B cell (primary cell): ENCODE measurements at regions not wholly inside any gene's neighbourhood (a gene's known extent, or its start where the extent isn't known, plus 50 kb on each side); places are given as distances from the start of the nearest gene placed in this dataset.

ENCODE experiments used
- ATAC-seq: fragments of 200-7000 bp; cut with Tn5 transposase; one replicate; pipeline ENCODE4 v1.10.0; 2021; ENCODE audit warnings: low read depth, mild to moderate bottlenecking, moderate number of reproducible peaks, moderate library complexity
- CTCF ChIA-PET: fragments of 350-600 bp; sonication (Branson Sonifier 250); formaldehyde crosslinking; loops from one replicate; lab custom pipeline; 2021; ENCODE audit warnings: antibody characterized with exemption, inconsistent platforms; lab: Charles Lee
- POLR2A ChIA-PET: fragments of 350-600 bp; sonication (Branson Sonifier 250); formaldehyde crosslinking; loops from one replicate; lab custom pipeline; 2021; ENCODE audit warnings: antibody characterized with exemption; lab: Charles Lee
- DNase-seq: peaks from one replicate; pipeline ENCODE4 v3.0.0; 2013
- H2AFZ ChIP-seq: 2 replicates; pipeline ENCODE4 v1.6.1; 2012; ENCODE audit warnings: mild to moderate bottlenecking, low read depth, low read length; ENCODE audit not compliant: insufficient read depth, poor library complexity, severe bottlenecking
- H3K27ac ChIP-seq, 2 donors: 1 replicate in 1 of 2; 2 replicates in 1 of 2; pipeline ENCODE4 v1.5.1; 2012 to 2013; ENCODE audit warnings: low read length in 2 of 2, mild to moderate bottlenecking in 2 of 2, moderate library complexity in 1 of 2
- H3K27me3 ChIP-seq, 4 experiments: fragments of 200-600 bp in 1 of 4; sonication (generic) in 1 of 4; replicated peaks in 1 of 4; 1 replicate in 2 of 4; 2 replicates in 2 of 4; pipeline versions ENCODE4 v1.6.1 to v1.7.0; 2013 to 2016; ENCODE audit warnings: low read length in 3 of 4, mild to moderate bottlenecking in 2 of 4, mixed read lengths in 1 of 4, moderate library complexity in 1 of 4; ENCODE audit not compliant: insufficient read depth in 4 of 4, control insufficient read depth in 3 of 4; ENCODE audit errors: control extremely low read depth in 1 of 4
- H3K36me3 ChIP-seq, 2 experiments: replicated peaks in 1 of 2; 1 replicate in 1 of 2; 2 replicates in 1 of 2; pipeline versions ENCODE4 v1.6.1 to v1.7.1; 2013; ENCODE audit warnings: low read length in 1 of 2; ENCODE audit not compliant: insufficient read depth in 2 of 2, control insufficient read depth in 1 of 2; ENCODE audit errors: control extremely low read depth in 1 of 2, extremely low read depth in 1 of 2
- H3K4me1 ChIP-seq, 2 donors: fragments of 200-600 bp in 1 of 2; sonication (generic) in 1 of 2; 1 replicate in 1 of 2; 2 replicates in 1 of 2; pipeline versions ENCODE4 v1.5.1 to v1.6.1; 2013 to 2017; ENCODE audit warnings: low read length in 2 of 2; ENCODE audit not compliant: control insufficient read depth in 2 of 2, insufficient read depth in 2 of 2
- H3K4me2 ChIP-seq: replicated peaks from 2 replicates; pipeline ENCODE3; 2012; ENCODE audit warnings: mild to moderate bottlenecking, low read depth, low read length; ENCODE audit not compliant: poor library complexity, severe bottlenecking
- H3K4me3 ChIP-seq, 5 experiments: fragments of 200-600 bp in 1 of 5; sonication (generic) in 1 of 5; 1 replicate in 3 of 5; 2 replicates in 2 of 5; pipeline versions ENCODE4 v1.5.1 to v1.7.0; 2011 to 2016; ENCODE audit warnings: low read length in 4 of 5, mild to moderate bottlenecking in 4 of 5, low read depth in 2 of 5, control low read depth in 1 of 5, moderate library complexity in 1 of 5; ENCODE audit not compliant: insufficient read depth in 1 of 5; ENCODE audit errors: control extremely low read depth in 1 of 5, extremely low read depth in 1 of 5
- H3K79me2 ChIP-seq: fragments of 200-600 bp; sonication (generic); one replicate; pipeline ENCODE4 v1.6.0; 2016; ENCODE audit warnings: low read length; ENCODE audit not compliant: control insufficient read depth, insufficient read depth
- H3K9ac ChIP-seq: fragments of 200-600 bp; sonication (generic); 2 replicates; pipeline ENCODE4 v1.6.1; 2017; ENCODE audit warnings: mild to moderate bottlenecking, low read length, moderate library complexity
- H3K9me3 ChIP-seq, 3 donors: one replicate each; pipeline versions ENCODE4 v1.6.1 to v1.7.1; 2013; ENCODE audit warnings: low read length in 2 of 3; ENCODE audit not compliant: control insufficient read depth in 2 of 3, insufficient read depth in 1 of 3; ENCODE audit errors: control extremely low read depth in 1 of 3
- H4K20me1 ChIP-seq: 2 replicates; pipeline ENCODE4 v1.6.0; 2012; ENCODE audit warnings: mild to moderate bottlenecking, low read length; ENCODE audit not compliant: insufficient read depth, control insufficient read depth, poor library complexity, severe bottlenecking
- H3K27ac Mint-ChIP-seq: one replicate; pipeline ENCODE4 v1.8.0; 2021; ENCODE audit warnings: mixed read lengths
- H3K27me3 Mint-ChIP-seq: one replicate; pipeline ENCODE4 v1.8.0; 2021; ENCODE audit warnings: mixed read lengths
- H3K4me1 Mint-ChIP-seq: one replicate; pipeline ENCODE4 v1.8.0; 2021; ENCODE audit warnings: mixed read lengths
- H3K4me3 Mint-ChIP-seq: one replicate; pipeline ENCODE4 v1.8.0; 2021; ENCODE audit warnings: mixed read lengths
- H3K9me3 Mint-ChIP-seq: one replicate; pipeline ENCODE4 v1.8.0; 2022; ENCODE audit warnings: mixed read lengths; ENCODE audit not compliant: insufficient read depth
- EZH2 ChIP-seq: IDR thresholded peaks from 2 replicates; pipeline ENCODE4 v1.6.1; 2012; ENCODE audit warnings: borderline replicate concordance, low read depth, mild to moderate bottlenecking, moderate library complexity, low read length; ENCODE audit not compliant: insufficient read depth, poor library complexity, severe bottlenecking
- WGBS: methylation state at CpG from one replicate; pipeline ENCODE4 v1.1.5; 2013; ENCODE audit warnings: missing lambda C conversion rate; ENCODE audit not compliant: insufficient coverage; 5-methylcytosine and 5-hydroxymethylcytosine counted together
- intact Hi-C: fragments of 100-400 bp; cut with micrococcal nuclease; formaldehyde crosslinking; loops from one replicate; pipeline ENCODE4 v1.10.0; 2022
- TF ChIP-seq, protein P1 (sequence below): fragments of 200-600 bp; IDR thresholded peaks from one replicate; pipeline ENCODE4 v1.8.0; 2022; ENCODE audit warnings: antibody characterized with exemption, mild to moderate bottlenecking

DNA sequence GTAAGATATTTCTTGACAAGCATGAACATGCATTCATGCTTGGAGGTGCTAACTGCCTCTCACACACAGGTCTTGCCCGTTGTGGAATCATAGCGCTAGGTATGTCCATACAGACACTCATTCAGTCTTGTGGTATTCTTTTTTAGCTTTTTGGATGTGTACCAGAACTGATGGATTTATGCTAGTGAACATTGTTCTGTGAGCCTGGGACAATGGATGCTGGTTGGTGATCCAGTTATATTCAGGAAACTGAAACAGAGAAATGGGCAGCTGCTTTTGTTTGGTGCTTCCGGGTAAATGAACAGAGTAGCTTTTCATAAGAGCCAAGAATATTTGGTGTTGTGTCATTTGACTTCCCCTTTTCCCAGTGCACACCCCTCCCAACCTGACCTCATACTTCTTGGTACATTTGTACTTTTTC, 78.9 kb upstream of the SLC4A4 start:
- Mint-ChIP-seq H3K27me3 (peaks cover 19% of the 10 kb centered on the region), H3K9me3 (no peaks in the 10 kb centered on the region), H3K4me1 (peaks cover 7% of the 10 kb centered on the region), H3K4me3 (no peak overlapping the region), H3K27ac (no peak overlapping the region)
- DNase-seq (no peak), ATAC-seq (no peak)
- H3K9ac ChIP-seq, result no peak overlapping the region
- H3K4me1 ChIP-seq, result peaks cover 0 to 4% of the 10 kb centered on the region in 2 donors
- intact Hi-C loops, result no loop called here
- H2AFZ ChIP-seq, result no peak overlapping the region
- no peaks in the 10 kb centered on the region for H3K27me3 ChIP-seq
- H3K79me2 ChIP-seq, result no peaks in the 10 kb centered on the region
- no peaks in the 10 kb centered on the region for H3K9me3 ChIP-seq
- POLR2A ChIA-PET, result no interaction called here
- CTCF ChIA-PET, result no interaction called here
- no peak overlapping the region for H3K4me2 ChIP-seq
- no peak overlapping the region for H3K4me3 ChIP-seq
- no CpG with 5 or more reads among the region's 3 CpGs for WGBS
- H4K20me1 ChIP-seq, result no peaks in the 10 kb centered on the region
- H3K27ac ChIP-seq, result no peak overlapping the region
- TF ChIP-seq, protein P1, sequence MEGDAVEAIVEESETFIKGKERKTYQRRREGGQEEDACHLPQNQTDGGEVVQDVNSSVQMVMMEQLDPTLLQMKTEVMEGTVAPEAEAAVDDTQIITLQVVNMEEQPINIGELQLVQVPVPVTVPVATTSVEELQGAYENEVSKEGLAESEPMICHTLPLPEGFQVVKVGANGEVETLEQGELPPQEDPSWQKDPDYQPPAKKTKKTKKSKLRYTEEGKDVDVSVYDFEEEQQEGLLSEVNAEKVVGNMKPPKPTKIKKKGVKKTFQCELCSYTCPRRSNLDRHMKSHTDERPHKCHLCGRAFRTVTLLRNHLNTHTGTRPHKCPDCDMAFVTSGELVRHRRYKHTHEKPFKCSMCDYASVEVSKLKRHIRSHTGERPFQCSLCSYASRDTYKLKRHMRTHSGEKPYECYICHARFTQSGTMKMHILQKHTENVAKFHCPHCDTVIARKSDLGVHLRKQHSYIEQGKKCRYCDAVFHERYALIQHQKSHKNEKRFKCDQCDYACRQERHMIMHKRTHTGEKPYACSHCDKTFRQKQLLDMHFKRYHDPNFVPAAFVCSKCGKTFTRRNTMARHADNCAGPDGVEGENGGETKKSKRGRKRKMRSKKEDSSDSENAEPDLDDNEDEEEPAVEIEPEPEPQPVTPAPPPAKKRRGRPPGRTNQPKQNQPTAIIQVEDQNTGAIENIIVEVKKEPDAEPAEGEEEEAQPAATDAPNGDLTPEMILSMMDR, result no peak
- no peak for TF ChIP-seq EZH2
- H3K36me3 ChIP-seq, result no peaks in the 10 kb centered on the region

DNA sequence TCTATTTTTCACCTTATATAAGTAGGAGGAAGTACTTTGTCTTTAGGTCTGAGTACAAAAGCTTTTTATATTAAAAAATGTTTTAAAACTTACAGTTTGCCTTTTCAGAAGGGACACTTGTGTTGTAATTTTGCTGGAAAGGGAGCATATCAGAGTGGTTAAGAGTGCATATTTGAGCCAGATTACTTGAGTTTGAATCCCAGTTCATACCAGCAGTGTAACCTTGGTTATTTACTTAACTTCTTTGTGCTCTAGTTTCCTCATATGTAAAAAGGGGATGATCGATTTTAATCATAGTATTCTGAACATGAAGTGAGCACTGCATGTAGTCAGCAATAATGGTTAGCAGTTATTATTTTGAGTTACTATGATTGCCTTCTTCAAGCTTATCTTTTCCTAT, 78.3 kb upstream of the SLC4A4 start:
- Mint-ChIP-seq H3K4me3 (no peak overlapping the region), H3K27me3 (peaks cover 19% of the 10 kb centered on the region), H3K27ac (no peak overlapping the region), H3K9me3 (no peaks in the 10 kb centered on the region), H3K4me1 (peaks cover 7% of the 10 kb centered on the region)
- no peaks in the 10 kb centered on the region for H4K20me1 ChIP-seq
- no peaks in the 10 kb centered on the region for H3K36me3 ChIP-seq
- no peak overlapping the region for H3K4me3 ChIP-seq
- CTCF ChIA-PET, result no interaction called here
- intact Hi-C loops, result no loop called here
- DNase-seq (no peak), ATAC-seq (no peak)
- POLR2A ChIA-PET, result no interaction called here
- H2AFZ ChIP-seq, result no peak overlapping the region
- H3K4me2 ChIP-seq, result no peak overlapping the region
- TF ChIP-seq EZH2, result no peak
- TF ChIP-seq, protein P1, result no peak
- H3K27me3 ChIP-seq, result no peaks in the 10 kb centered on the region
- no peak overlapping the region for H3K27ac ChIP-seq
- H3K9me3 ChIP-seq, result no peaks in the 10 kb centered on the region
- no CpG with 5 or more reads among the region's 1 CpG for WGBS
- H3K9ac ChIP-seq, result no peak overlapping the region
- H3K4me1 ChIP-seq, result peaks cover 0 to 4% of the 10 kb centered on the region in 2 donors
- H3K79me2 ChIP-seq, result no peaks in the 10 kb centered on the region
